HG03460 (cell line): ENCODE measurements at regions not wholly inside any gene's neighbourhood (a gene's known extent, or its start where the extent isn't known, plus 50 kb on each side); places are given as distances from the start of the nearest gene placed in this dataset.

Experiments used
- ATAC-seq: cut with Tn5 transposase; IDR thresholded peaks from one replicate; pipeline ENCODE4 v1.9.1; 2021; ENCODE audit not compliant: unreplicated experiment

DNA sequence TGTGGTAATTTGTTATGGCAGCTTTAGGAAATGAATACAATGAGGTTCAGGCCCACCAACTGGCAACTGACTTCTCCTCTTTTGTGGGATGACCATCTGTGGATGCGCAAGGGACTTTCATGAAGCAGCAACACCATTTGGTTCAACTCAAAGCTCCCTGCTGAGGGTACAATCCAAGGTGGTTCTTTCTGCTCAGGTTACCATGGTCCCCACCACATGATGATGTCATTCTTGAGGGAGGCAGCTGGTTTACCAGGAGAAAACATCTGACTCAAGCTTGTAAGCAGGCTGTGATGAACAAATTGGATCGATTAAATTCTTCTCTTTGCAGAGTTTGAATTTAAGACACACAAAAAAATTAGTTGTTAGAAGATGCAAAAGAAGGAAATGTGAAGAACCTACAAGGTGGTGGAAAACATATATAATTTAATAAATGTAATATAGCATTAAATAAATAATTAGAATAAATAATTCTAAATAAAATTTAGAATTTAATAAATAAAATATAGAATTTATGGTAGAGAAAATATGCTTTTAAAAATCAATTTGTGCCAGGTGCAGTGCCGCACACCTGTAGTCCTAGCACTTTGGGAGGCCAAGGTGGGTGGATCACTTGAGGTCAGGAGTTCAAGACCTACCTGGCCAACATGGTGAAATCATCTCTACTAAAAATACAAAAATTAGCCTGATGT is 67.6 kb upstream of the ANKFN1 start:
- no peak for ATAC-seq

GRCh38 chr17:56087199-56087598 is 66.1 kb upstream of the ANKFN1 start:
- ATAC-seq = no peak

DNA sequence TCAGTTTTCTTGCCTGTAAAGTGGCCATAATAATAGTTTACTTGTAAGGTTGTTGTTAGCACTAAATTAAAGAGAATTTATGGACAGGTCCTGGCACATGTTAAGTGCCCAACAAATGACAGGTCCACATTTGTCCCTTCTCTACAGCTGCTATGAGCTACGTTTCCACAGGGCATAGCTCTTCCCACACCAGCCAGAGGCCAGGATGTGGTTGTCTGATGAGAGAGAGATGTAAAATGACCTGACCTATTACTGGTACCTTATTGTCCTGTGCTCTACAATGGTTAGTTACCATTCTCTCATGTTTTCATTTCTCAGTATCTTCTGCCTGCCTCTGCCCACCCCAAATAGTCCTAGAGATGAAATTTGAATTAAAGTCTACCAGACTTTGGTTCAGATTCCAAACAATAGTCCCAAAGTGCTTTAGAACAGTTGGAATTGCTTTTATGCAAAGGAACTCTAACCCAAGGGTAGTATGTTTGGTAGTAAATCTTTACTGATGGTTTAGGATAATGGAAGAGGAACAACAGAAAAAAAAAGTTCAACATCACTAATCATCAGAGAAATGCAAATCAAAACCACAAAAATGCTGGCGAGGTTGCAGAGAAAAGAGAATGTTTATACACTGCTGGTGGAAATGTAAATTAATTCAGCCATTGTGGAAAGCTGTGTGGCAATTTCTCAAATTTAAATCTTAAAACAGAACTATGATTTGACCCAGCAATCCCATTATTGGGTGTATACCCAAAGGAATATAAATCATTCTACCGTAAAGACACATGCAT is 57.1 kb upstream of the ANKFN1 start:
- no peak for ATAC-seq

DNA sequence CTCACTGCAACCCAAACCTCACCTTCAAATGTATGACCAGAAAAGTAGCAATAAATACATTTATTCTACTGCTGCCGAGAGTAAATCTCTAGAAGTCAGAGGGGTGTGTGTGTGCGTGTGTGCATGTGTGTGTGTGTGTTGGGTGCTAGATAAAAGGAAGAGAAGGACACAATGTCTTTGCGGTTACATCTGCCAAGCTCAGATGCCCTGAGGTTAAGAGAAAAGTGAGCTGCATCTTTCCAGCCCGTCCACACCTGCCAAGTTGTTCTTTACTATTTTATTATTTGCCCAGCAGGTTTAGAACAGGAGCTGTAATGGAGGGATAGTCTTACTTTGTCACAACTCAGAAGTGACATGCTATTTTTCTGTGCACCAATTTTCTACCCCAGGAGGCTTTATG is 54.5 kb upstream of the ANKFN1 start:
- ATAC-seq = no peak

DNA sequence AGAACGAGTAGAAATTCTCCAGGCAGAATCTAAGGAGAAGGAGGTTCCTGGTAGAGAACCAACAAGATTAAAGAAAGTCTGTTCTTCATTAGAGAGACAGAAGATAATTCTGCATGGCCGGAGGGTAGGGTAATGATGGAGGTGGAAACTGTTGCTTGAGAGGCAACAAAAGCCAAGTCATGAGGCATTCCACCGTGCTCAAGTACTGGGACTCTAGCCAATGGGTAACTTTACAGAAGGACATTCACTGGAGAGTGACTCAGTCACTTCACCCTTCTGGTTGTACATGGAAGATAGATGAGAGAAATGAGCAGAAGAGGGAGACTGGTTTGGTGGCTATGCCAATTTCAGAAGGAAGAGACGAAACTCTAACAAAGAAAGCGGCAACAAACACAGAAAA is 53.6 kb upstream of the ANKFN1 start:
- ATAC-seq = no peak
